Activated T-helper 1 cell treated with anti-CD3 and anti-CD28 coated beads, Interleukin-12 subunit alpha, Interleukin-12 subunit beta, Interleukin-2, Interleukin-4 antibody, amounts not matched to agents 30 ng/mL and 10 ng/mL and 1 ng/mL, durations not matched to agents 14 hours and 24 hours and 36 hours (primary cell): ENCODE measurements at regions not wholly inside any gene's neighbourhood (a gene's known extent, or its start where the extent isn't known, plus 50 kb on each side); places are given as distances from the start of the nearest gene placed in this dataset.

Source experiments
- DNase-seq: peaks from one replicate; pipeline ENCODE4 v3.0.0; 2021; ENCODE audit warnings: low spot score
- H3K27ac Mint-ChIP-seq: one replicate; pipeline ENCODE4 v1.8.0; 2021; ENCODE audit warnings: mild to moderate bottlenecking, mixed read lengths
- H3K27me3 Mint-ChIP-seq: one replicate; pipeline ENCODE4 v1.8.0; 2022; ENCODE audit warnings: mild to moderate bottlenecking, moderate library complexity, mixed read lengths; ENCODE audit not compliant: insufficient read depth
- H3K36me3 Mint-ChIP-seq: one replicate; pipeline ENCODE4 v1.8.0; 2021; ENCODE audit warnings: low read depth, mixed read lengths
- H3K4me1 Mint-ChIP-seq: one replicate; pipeline ENCODE4 v1.8.0; 2021; ENCODE audit warnings: low read depth, mixed read lengths
- H3K4me3 Mint-ChIP-seq: one replicate; pipeline ENCODE4 v1.8.0; 2021; ENCODE audit warnings: mild to moderate bottlenecking, moderate library complexity, mixed read lengths
- H3K9me3 Mint-ChIP-seq: one replicate; pipeline ENCODE4 v1.8.0; 2021; ENCODE audit warnings: mixed read lengths
- intact Hi-C: fragments of 100-400 bp; cut with micrococcal nuclease; formaldehyde crosslinking; loops from one replicate; pipeline ENCODE4 v1.15.1; 2024

DNA sequence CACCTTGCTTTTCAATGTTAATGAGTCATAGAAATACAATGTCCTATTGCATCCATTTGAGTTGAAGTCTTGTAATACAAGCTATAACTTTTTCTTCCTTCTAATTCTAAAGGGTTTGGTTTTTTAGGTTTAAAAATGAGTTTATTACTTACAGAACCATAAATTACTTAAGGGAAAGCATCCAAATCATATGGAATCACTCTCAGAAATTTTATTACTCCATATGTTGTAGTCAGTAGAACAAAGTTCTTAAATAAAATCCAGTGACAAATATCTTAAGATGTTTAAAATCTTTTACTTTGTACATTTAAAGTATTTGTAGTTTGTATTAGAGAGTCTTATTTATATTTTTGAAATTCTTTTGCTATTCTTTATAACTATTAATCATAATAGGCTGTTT is 253.2 kb downstream of the IPO8 start:
- DNase-seq: no peak
- no peaks in the 10 kb centered on the region for H3K9me3 Mint-ChIP-seq
- H3K27ac Mint-ChIP-seq: no peak overlapping the region
- no peaks in the 10 kb centered on the region for H3K27me3 Mint-ChIP-seq
- intact Hi-C loops: no loop called here
- no peak overlapping the region for H3K4me3 Mint-ChIP-seq
- no peaks in the 10 kb centered on the region for H3K4me1 Mint-ChIP-seq
- H3K36me3 Mint-ChIP-seq: no peaks in the 10 kb centered on the region

DNA sequence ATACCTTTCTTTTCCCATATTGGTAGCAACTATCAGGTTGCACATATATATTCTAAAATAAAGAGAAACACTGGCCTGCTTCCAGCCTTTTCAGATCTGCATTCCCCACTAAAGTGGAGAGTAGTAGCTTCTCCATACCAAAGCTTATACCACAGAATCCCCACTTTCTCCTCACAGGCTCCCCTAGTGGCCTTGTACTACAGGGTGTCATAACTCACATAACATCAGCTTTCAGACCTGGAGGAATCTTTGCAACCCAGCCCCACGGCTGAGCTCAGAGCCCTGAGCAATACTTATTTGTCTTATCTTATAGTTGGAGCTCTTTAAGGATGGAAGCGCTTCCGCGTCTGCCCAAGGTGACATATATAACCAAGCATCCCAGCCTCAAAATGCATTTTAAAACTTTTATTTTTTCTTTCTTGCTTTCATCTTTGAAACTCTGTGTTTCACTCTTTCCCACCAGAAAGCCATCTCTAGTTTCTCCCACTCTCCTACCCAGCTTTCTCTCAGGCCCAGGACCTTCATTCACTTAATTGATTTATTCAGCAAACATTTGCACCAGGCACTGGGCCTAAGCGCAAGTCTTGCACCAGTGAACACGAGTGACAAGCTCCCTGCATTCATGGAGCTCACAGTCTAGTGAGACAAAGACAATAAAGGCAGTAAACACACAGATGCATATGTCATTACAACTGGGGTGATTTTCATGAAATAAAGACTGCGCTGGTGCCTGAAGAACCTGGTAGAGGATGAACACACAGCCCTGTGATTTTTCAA is 254.7 kb downstream of the IPO8 start:
- Mint-ChIP-seq H3K4me3 (no peak overlapping the region), H3K4me1 (no peaks in the 10 kb centered on the region), H3K9me3 (no peaks in the 10 kb centered on the region), H3K36me3 (no peaks in the 10 kb centered on the region), H3K27ac (no peak overlapping the region), H3K27me3 (no peaks in the 10 kb centered on the region)
- no peak for DNase-seq
- intact Hi-C loops: no loop called here

DNA sequence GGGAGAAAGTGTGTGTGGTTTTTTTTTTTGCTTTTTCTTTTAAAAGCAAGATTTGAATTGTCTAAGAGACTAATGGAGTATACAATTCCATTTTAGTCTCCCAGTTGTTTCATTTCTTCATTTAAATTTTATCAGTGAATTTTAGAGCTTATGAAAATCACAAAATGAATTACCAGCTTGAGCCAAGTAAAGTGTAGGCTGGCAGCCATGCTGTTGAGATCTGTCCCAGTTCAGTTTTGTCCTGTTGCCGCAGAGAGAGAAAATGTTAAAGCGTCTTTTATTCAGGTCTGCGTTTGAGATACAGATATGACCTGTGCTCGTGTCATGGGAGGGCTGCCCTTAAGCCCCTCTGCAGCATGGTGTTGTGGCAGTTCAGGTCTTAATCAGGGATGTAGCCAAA is 256.5 kb downstream of the IPO8 start:
- H3K36me3 Mint-ChIP-seq: no peaks in the 10 kb centered on the region

DNA sequence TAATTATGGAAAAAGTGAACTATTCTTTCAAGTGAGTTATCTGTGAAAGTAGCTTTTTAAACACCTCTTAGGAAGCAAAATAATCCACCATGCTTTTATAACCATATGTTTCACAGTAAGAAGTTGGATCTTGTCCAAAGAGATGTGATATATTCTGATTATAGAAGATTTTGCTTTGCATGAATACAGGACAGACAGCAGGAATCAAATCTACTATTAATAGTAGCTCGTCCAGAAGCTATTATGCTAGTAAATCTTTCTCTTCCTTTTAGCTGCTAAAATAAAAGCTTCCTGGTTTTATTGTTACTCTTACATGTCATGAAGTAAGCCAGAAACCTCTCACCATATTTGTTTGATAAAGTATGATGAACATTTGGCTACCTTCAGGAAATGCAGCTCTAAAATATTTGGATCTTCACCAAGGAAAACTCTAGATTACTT is 257.0 kb downstream of the IPO8 start:
- no peak for DNase-seq
- intact Hi-C loops: no loop called here
- Mint-ChIP-seq H3K27me3 (no peaks in the 10 kb centered on the region), H3K27ac (no peak overlapping the region), H3K9me3 (no peaks in the 10 kb centered on the region), H3K4me1 (no peaks in the 10 kb centered on the region), H3K4me3 (no peak overlapping the region), H3K36me3 (no peaks in the 10 kb centered on the region)

More for the DNA sequence above, 256.5 kb downstream of the IPO8 start:
- no peak overlapping the region for H3K27ac Mint-ChIP-seq
- no peaks in the 10 kb centered on the region for H3K4me1 Mint-ChIP-seq
- H3K27me3 Mint-ChIP-seq: no peaks in the 10 kb centered on the region
- intact Hi-C loops: no loop called here
- no peak for DNase-seq
- no peaks in the 10 kb centered on the region for H3K9me3 Mint-ChIP-seq
- no peak overlapping the region for H3K4me3 Mint-ChIP-seq

DNA sequence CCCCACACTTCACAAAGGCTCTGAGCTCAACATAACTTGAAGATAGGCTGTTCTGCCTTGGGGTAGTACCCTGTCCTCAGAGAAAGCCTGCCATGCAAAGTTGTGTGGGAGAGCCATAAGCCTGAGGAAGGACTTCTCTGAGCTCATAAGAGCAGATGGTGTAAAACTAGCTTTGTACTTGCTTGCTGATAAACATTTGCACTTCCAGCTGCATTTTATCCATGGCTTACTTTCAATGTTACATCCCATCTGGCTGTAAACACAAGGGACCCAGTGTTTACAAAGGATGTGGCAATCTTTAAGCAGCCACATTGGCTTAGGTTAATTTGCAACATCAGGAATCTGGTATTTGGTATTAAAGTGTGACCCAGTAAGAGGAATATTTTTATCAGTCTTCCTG is 258.1 kb downstream of the IPO8 start:
- Mint-ChIP-seq H3K27ac (no peak overlapping the region), H3K4me3 (no peak overlapping the region), H3K27me3 (no peaks in the 10 kb centered on the region), H3K36me3 (no peaks in the 10 kb centered on the region), H3K4me1 (no peaks in the 10 kb centered on the region), H3K9me3 (no peaks in the 10 kb centered on the region)
- intact Hi-C loops: no loop called here
- no peak for DNase-seq

DNA sequence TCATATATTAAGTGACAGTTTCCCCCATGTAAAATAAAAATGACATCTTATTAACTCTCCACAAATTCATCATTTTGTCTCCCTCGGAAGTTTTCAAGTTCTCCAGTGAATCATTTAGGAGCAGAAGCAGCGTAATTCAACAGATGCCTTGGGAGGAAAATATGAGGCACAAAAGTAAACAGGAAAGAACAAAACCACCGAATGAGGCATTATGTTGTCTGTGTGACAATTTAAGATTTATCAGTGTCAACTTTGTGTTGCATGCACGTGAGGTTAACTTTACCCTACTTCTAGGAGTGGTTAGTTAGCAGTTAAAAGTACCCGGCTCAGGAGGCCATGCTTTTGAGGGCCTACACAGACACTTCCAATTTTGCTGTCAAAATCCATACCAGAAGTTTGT is 258.6 kb downstream of the IPO8 start:
- Mint-ChIP-seq H3K9me3 (no peaks in the 10 kb centered on the region), H3K4me1 (no peaks in the 10 kb centered on the region), H3K4me3 (no peak overlapping the region), H3K27ac (no peak overlapping the region), H3K27me3 (no peaks in the 10 kb centered on the region), H3K36me3 (no peaks in the 10 kb centered on the region)
- intact Hi-C loops: no loop called here
- no peak for DNase-seq

DNA sequence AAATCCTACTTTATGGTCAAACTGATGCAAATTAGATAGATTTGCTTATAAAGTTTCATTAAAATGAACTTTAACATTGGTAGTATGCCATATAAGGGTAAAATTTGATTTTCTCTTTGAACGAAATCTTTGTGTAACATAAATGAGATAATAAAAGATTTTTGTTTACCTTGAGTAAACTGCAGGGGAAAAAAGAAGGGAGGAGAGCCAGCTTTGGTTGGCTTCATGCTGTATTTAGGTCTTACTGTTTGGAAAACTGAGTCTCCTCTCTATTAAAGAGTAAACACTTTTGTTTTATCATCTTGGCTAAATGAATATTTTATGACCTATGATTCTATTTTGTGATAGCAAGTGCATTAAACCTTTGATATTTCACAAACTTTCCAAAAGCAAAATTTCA is 267.6 kb downstream of the IPO8 start:
- Mint-ChIP-seq H3K9me3 (no peaks in the 10 kb centered on the region), H3K4me1 (no peaks in the 10 kb centered on the region), H3K36me3 (no peaks in the 10 kb centered on the region), H3K27ac (no peak overlapping the region), H3K4me3 (no peak overlapping the region), H3K27me3 (no peaks in the 10 kb centered on the region)
- no peak for DNase-seq
- intact Hi-C loops: no loop called here

DNA sequence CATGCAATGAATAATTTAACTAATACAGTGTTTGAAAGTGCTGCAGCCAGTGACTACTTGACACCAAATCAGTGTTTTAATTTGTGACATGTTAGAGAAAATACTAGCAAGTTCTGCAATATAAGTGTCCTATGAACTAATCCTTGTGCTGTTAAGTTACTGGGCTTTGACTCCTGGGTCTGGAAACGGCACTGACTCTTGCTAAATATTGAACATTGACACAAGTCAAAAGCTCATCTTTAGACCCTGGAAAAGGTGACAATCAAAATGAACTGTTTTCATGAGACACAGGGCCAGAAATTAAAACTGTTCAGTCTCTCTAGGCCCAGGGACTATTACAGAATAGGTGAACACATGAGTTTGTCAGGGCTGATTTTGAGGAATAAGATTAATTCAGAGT is 268.1 kb downstream of the IPO8 start:
- no peak for DNase-seq
- Mint-ChIP-seq H3K4me3 (no peak overlapping the region), H3K4me1 (no peaks in the 10 kb centered on the region), H3K27me3 (no peaks in the 10 kb centered on the region), H3K27ac (no peak overlapping the region), H3K36me3 (no peaks in the 10 kb centered on the region), H3K9me3 (no peaks in the 10 kb centered on the region)
- intact Hi-C loops: no loop called here

DNA sequence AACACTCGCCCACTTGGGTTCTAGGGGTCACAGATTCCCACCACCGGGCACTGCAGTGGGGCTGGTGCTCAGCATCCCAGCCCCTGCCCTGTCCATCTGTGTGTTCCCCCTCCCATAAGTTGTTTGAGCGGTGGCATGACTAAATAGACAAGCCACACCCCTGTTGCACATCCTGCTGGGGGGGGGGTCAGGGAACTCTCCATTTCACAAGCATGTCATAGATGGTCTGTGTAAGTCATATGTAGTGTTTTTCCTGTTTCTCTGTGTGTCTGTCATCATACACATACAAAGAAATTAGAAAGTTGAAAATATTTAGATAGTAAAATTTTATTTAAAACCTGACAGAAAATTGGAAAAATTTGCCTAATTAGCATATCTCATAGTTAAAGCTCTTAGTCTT is 270.2 kb downstream of the IPO8 start:
- H3K4me1 Mint-ChIP-seq: no peaks in the 10 kb centered on the region

DNA sequence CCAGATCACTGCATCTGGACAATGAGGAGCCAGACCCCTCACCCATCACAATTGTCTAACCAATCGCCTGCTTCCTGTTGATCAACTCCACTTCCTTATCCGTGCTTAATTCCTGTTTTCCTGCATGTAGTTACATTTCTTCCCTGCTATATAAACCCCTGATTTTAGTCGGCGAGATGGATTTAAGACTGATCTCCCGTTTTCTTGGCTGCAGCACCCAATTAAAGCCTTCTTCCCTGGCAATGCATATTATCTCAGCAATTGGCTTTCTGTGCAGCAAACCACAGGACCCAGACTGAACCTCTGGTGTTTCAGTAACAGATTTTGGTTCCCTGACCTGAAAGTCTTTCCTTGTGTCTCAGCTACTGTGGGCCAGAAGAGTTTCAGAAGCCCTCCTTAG is 272.3 kb downstream of the IPO8 start:
- Mint-ChIP-seq H3K36me3 (no peaks in the 10 kb centered on the region), H3K9me3 (no peaks in the 10 kb centered on the region), H3K27me3 (peaks cover 1% of the 10 kb centered on the region), H3K27ac (no peak overlapping the region), H3K4me1 (no peaks in the 10 kb centered on the region), H3K4me3 (no peak overlapping the region)
- intact Hi-C loops: no loop called here
- DNase-seq: no peak

More for the DNA sequence above, 270.2 kb downstream of the IPO8 start:
- no peak for DNase-seq
- Mint-ChIP-seq H3K27ac (no peak overlapping the region), H3K4me3 (no peak overlapping the region), H3K27me3 (no peaks in the 10 kb centered on the region), H3K36me3 (no peaks in the 10 kb centered on the region), H3K9me3 (no peaks in the 10 kb centered on the region)
- intact Hi-C loops: no loop called here

DNA sequence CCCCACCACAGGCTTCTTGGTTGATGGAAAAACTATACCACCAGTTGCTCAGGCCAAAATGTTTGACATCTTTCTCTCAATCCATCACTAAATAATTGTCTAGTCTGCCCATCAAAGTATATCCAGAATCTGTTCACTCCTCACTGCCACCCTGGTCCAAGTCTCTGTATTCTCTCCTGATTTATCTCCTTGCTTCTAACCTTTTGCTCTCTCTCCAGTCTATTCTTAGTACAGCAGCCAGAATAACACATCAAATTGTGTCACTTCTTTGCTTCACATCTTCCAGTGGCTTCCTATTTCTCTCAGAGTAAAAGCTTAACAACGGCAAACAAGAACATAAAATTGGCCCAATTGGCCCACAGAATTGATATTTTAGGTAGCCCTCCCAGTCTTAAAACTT is 272.8 kb downstream of the IPO8 start:
- intact Hi-C loops: no loop called here
- Mint-ChIP-seq H3K4me3 (no peak overlapping the region), H3K36me3 (no peaks in the 10 kb centered on the region), H3K9me3 (no peaks in the 10 kb centered on the region), H3K27ac (no peak overlapping the region), H3K4me1 (no peaks in the 10 kb centered on the region), H3K27me3 (peaks cover 1% of the 10 kb centered on the region)
- DNase-seq: no peak

DNA sequence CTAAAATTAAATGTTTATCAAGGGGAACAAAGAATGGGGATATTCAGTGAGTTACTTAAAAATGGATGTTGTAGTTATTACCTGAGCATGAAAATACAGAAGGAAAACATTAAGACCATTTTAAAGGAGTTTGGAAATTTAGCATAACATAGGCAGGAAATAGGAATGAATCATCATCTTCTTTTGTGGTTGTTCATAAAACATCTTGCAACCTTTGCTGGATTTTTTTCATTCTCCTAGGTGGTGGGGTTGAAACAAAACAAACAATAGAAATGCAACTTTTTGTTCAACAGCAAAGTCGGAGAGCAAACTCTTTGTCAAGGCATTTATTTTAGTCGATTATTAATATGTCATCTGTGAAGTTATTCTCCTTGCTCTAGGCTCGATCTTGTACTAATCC is 275.1 kb downstream of the IPO8 start:
- DNase-seq: no peak
- no peak overlapping the region for H3K27ac Mint-ChIP-seq
- intact Hi-C loops: no loop called here
- no peaks in the 10 kb centered on the region for H3K9me3 Mint-ChIP-seq
- H3K27me3 Mint-ChIP-seq: peaks cover 1% of the 10 kb centered on the region
- H3K4me1 Mint-ChIP-seq: no peaks in the 10 kb centered on the region
- H3K4me3 Mint-ChIP-seq: no peak overlapping the region
- H3K36me3 Mint-ChIP-seq: no peaks in the 10 kb centered on the region

DNA sequence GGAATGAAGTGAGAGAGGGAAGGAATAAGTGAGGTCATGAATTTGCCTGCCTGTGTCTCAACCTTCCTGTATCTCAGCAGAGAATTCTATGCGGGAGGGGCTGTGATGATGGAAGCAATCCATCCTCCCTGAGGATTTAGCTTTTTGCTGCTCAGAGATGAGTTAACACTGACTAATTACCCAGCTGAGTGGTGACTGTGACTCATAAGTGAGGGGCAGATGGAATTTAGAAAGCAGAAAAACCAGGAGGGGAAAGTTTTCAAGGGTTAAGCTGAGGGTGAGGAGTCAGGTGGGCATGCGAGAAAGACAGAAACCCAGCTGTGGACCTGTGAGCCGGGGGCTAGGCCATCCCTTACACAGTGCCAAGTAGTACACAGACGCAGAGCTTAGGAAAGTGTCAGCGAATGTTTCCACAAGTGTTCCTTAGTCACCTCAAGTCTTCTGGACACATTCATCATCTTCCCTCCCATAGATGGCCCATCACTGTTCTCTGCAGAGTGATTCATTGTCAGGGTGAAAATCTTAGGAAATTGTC is 277.9 kb downstream of the IPO8 start:
- H3K4me3 Mint-ChIP-seq: no peak overlapping the region
- no peak overlapping the region for H3K27ac Mint-ChIP-seq
- H3K9me3 Mint-ChIP-seq: no peaks in the 10 kb centered on the region
- H3K27me3 Mint-ChIP-seq: peaks cover 1% of the 10 kb centered on the region
- H3K36me3 Mint-ChIP-seq: no peaks in the 10 kb centered on the region
- DNase-seq: no peak
- H3K4me1 Mint-ChIP-seq: no peaks in the 10 kb centered on the region
- intact Hi-C loops: no loop called here

DNA sequence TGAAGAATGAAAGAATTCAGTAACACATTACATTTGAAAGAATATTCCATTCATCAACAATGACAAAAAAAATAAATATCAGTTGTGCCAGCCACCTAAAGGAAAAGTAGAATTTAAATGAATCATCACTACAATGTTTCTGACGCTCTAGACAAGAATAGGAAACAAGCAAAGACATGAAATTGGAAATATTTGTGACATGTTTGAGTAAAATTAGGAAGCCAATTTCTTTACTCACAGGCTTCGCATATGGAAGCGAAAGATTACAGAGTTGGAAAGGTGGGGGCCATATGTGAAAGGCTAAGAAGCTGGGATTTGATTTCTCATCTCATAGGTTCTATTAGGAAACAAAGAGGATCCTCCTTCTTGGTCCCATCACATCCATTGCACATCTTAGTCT is 279.0 kb downstream of the IPO8 start:
- Mint-ChIP-seq H3K27me3 (peaks cover 1% of the 10 kb centered on the region), H3K27ac (no peak overlapping the region), H3K4me1 (no peaks in the 10 kb centered on the region), H3K9me3 (no peaks in the 10 kb centered on the region), H3K4me3 (no peak overlapping the region), H3K36me3 (no peaks in the 10 kb centered on the region)
- DNase-seq: no peak
- intact Hi-C loops: no loop called here
